Neural cell (in vitro differentiated cells): ENCODE measurements at regions not wholly inside any gene's neighbourhood (a gene's known extent, or its start where the extent isn't known, plus 50 kb on each side); places are given as distances from the start of the nearest gene placed in this dataset.

ENCODE experiments used
- H2AFZ ChIP-seq: fragments of 200-600, 300-800 bp; sonication (generic), shearing (Covaris generic); 2 replicates; pipeline ENCODE4 v1.6.0; 2014; ENCODE audit warnings: low read depth, mild to moderate bottlenecking, antibody characterized with exemption, low read length, moderate library complexity
- H3F3A ChIP-seq: fragments of 200-600 bp; shearing (Covaris generic); 2 replicates; pipeline ENCODE4 v1.6.1; 2016; ENCODE audit warnings: mild to moderate bottlenecking, moderate library complexity, mixed read lengths, antibody characterized with exemption, low read length; ENCODE audit not compliant: insufficient read depth, poor library complexity, severe bottlenecking
- H3K27ac ChIP-seq: fragments of 200-600, 300-800 bp; sonication (generic), shearing (Covaris generic); 2 replicates; pipeline ENCODE4 v1.5.1; 2014; ENCODE audit warnings: mild to moderate bottlenecking, low read length, moderate library complexity
- H3K27me3 ChIP-seq: fragments of 300-800, 200-600 bp; sonication (generic), shearing (Covaris generic); 2 replicates; pipeline ENCODE4 v1.6.0; 2014; ENCODE audit warnings: mild to moderate bottlenecking, low read depth, low read length, moderate library complexity; ENCODE audit not compliant: insufficient read depth
- H3K36me3 ChIP-seq: fragments of 300-800, 200-600 bp; sonication (generic), shearing (Covaris generic); 2 replicates; pipeline ENCODE4 v1.5.1; 2014; ENCODE audit warnings: mild to moderate bottlenecking, antibody characterized with exemption, low read length, moderate library complexity; ENCODE audit not compliant: insufficient read depth
- H3K4me2 ChIP-seq: fragments of 300-800, 200-600 bp; sonication (generic), shearing (Covaris generic); 2 replicates; pipeline ENCODE4 v1.6.0; 2014; ENCODE audit warnings: mild to moderate bottlenecking, low read length
- H3K4me3 ChIP-seq: fragments of 300-800, 200-600 bp; sonication (generic), shearing (Covaris generic); 2 replicates; pipeline ENCODE4 v1.5.1; 2014; ENCODE audit warnings: mild to moderate bottlenecking, low read length, moderate library complexity
- H3K79me2 ChIP-seq: fragments of 200-600 bp; shearing (Covaris generic); replicated peaks from 2 replicates; pipeline ENCODE4 v1.6.0; 2014; ENCODE audit warnings: mild to moderate bottlenecking, low read length, moderate library complexity; ENCODE audit not compliant: insufficient read depth
- H3K9ac ChIP-seq: fragments of 300-800, 200-600 bp; sonication (generic), shearing (Covaris generic); 2 replicates; pipeline ENCODE4 v1.6.1; 2016; ENCODE audit warnings: mild to moderate bottlenecking, low read length, mixed read lengths
- H3K9me2 ChIP-seq: fragments of 200-600 bp; shearing (Covaris generic); 2 replicates; pipeline ENCODE4 v1.6.1; 2016; ENCODE audit warnings: mild to moderate bottlenecking, low read length, mixed read lengths; ENCODE audit not compliant: insufficient read depth
- H3K9me3 ChIP-seq: fragments of 200-600, 300-800 bp; sonication (generic), shearing (Covaris generic); 2 replicates; pipeline ENCODE4 v1.6.1; 2016; ENCODE audit warnings: mild to moderate bottlenecking, mixed run types, low read length, moderate library complexity, mixed read lengths
- H4K20me1 ChIP-seq: fragments of 200-600 bp; shearing (Covaris generic); 2 replicates; pipeline ENCODE4 v1.6.1; 2016; ENCODE audit warnings: mild to moderate bottlenecking, mixed run types; ENCODE audit not compliant: insufficient read depth
- EP300 ChIP-seq: fragments of 450-650 bp; conservative IDR thresholded peaks from 2 replicates; pipeline ENCODE4 v1.6.1; 2014; ENCODE audit warnings: antibody characterized with exemption, mild to moderate bottlenecking, moderate library complexity; ENCODE audit not compliant: poor library complexity, severe bottlenecking
- EZH2 ChIP-seq: fragments of 200-600, 300-800 bp; shearing (Covaris generic), sonication (generic); IDR thresholded peaks from 2 replicates; pipeline ENCODE4 v1.6.1; 2014; ENCODE audit warnings: antibody characterized with exemption, low read length, borderline replicate concordance, mild to moderate bottlenecking; ENCODE audit not compliant: insufficient read depth, poor library complexity, severe bottlenecking
- MXI1 ChIP-seq: fragments of 450-650 bp; conservative IDR thresholded peaks from 2 replicates; pipeline ENCODE4 v1.6.1; 2014; ENCODE audit warnings: antibody characterized with exemption, mild to moderate bottlenecking; ENCODE audit not compliant: poor library complexity, severe bottlenecking
- POLR2AphosphoS5 ChIP-seq: IDR thresholded peaks from 2 replicates; pipeline ENCODE4 v1.6.1; 2012
- RAD21 ChIP-seq: fragments of 450-650 bp; conservative IDR thresholded peaks from 2 replicates; pipeline ENCODE4 v1.6.1; 2014; ENCODE audit warnings: antibody characterized with exemption, mild to moderate bottlenecking, moderate library complexity
- REST ChIP-seq: IDR thresholded peaks from 2 replicates; pipeline ENCODE4 v1.6.1; 2012; ENCODE audit warnings: borderline replicate concordance
- SMC3 ChIP-seq: fragments of 450-650 bp; conservative IDR thresholded peaks from 2 replicates; pipeline ENCODE4 v1.6.1; 2014; ENCODE audit warnings: antibody characterized with exemption, mild to moderate bottlenecking, moderate library complexity; ENCODE audit not compliant: poor library complexity
- TAF1 ChIP-seq: IDR thresholded peaks from 2 replicates; pipeline ENCODE4 v1.6.1; 2012; ENCODE audit warnings: low read depth
- TF ChIP-seq, protein P1 (sequence below): fragments of 450-650 bp; IDR thresholded peaks from 2 replicates; pipeline ENCODE4 v1.5.1; 2014; ENCODE audit warnings: antibody characterized with exemption, mild to moderate bottlenecking, moderate library complexity; ENCODE audit not compliant: poor library complexity, severe bottlenecking

DNA sequence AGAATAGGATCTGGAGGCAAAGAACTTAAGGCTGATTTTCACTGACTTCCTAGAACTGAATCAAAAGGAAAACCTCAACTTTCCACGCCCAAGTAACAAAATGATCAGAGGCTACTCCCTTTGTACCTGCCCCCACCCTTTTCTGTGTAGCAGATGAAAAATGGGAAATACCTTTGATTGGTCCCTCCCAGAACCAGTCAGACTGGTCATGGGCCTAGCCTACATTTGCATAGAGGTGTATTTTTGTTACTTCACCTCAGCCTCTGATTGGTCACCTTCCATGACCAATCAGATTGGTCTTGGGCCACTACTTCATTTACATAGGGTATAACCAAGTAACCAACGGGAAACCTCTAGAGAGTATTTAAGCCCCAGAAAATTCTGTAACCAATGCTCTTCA lies 1553.5 kb upstream of the C9orf72 start:
- Histone ChIP-seq H3K79me2 (no peaks in the 10 kb centered on the region), H3F3A (no peaks in the 10 kb centered on the region), H3K36me3 (no peaks in the 10 kb centered on the region), H3K27me3 (no peaks in the 10 kb centered on the region), H3K9ac (no peak overlapping the region), H3K4me2 (no peak overlapping the region), H3K27ac (no peak overlapping the region), H3K4me3 (no peak overlapping the region), H4K20me1 (no peaks in the 10 kb centered on the region), H2AFZ (no peak overlapping the region), H3K9me3 (no peaks in the 10 kb centered on the region), H3K9me2 (no peaks in the 10 kb centered on the region)
- TF ChIP-seq POLR2AphosphoS5 = no peak
- TF ChIP-seq EP300 = no peak
- TF ChIP-seq, protein P1, sequence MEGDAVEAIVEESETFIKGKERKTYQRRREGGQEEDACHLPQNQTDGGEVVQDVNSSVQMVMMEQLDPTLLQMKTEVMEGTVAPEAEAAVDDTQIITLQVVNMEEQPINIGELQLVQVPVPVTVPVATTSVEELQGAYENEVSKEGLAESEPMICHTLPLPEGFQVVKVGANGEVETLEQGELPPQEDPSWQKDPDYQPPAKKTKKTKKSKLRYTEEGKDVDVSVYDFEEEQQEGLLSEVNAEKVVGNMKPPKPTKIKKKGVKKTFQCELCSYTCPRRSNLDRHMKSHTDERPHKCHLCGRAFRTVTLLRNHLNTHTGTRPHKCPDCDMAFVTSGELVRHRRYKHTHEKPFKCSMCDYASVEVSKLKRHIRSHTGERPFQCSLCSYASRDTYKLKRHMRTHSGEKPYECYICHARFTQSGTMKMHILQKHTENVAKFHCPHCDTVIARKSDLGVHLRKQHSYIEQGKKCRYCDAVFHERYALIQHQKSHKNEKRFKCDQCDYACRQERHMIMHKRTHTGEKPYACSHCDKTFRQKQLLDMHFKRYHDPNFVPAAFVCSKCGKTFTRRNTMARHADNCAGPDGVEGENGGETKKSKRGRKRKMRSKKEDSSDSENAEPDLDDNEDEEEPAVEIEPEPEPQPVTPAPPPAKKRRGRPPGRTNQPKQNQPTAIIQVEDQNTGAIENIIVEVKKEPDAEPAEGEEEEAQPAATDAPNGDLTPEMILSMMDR = no peak
- TF ChIP-seq RAD21 = no peak
- no peak for TF ChIP-seq SMC3
- no peak for TF ChIP-seq TAF1
- no peak for TF ChIP-seq REST
- no peak for TF ChIP-seq MXI1
- TF ChIP-seq EZH2 = no peak

DNA sequence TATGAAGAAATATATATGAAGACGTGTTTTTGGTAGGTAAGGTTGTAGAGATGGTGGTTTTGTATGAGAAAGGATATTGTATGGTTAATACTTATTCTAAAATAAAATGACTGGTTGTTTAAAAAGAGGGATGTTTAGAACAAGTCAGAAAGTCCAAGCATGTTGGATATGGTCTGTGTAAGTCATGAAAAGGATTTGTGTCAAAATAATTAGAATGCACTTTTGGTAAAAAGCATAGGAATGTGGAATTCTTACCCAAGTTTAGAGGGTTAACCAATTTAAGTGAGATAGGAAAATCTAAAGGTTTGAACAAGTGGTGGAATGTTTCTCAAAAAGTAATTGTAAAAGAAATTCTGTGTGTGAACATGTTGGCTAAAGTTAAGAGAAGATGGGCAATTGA lies 1556.5 kb upstream of the C9orf72 start:
- Histone ChIP-seq H3K4me2 (no peak overlapping the region), H3K79me2 (no peaks in the 10 kb centered on the region), H3K4me3 (no peak overlapping the region), H3K9me2 (no peaks in the 10 kb centered on the region), H3K27me3 (no peaks in the 10 kb centered on the region), H2AFZ (no peak overlapping the region), H3K36me3 (no peaks in the 10 kb centered on the region), H3K27ac (no peak overlapping the region), H3F3A (no peaks in the 10 kb centered on the region), H4K20me1 (no peaks in the 10 kb centered on the region), H3K9me3 (no peaks in the 10 kb centered on the region), H3K9ac (no peak overlapping the region)
- TF ChIP-seq SMC3 (no peak), EP300 (no peak), REST (no peak), POLR2AphosphoS5 (no peak), RAD21 (no peak), EZH2 (no peak), MXI1 (no peak), TAF1 (no peak)
- TF ChIP-seq, protein P1 = no peak
